GM11168 (cell line): ENCODE measurements at regions not wholly inside any gene's neighbourhood (a gene's known extent, or its start where the extent isn't known, plus 50 kb on each side); places are given as distances from the start of the nearest gene placed in this dataset.

Experiments
- in situ Hi-C: fragments of 300-500 bp; cut with MboI; formaldehyde crosslinking; loops from one replicate; pipeline ENCODE4 v1.12.0; 2022; ENCODE audit warnings: low sequenced_read_pairs; ENCODE audit not compliant: unreplicated experiment

DNA sequence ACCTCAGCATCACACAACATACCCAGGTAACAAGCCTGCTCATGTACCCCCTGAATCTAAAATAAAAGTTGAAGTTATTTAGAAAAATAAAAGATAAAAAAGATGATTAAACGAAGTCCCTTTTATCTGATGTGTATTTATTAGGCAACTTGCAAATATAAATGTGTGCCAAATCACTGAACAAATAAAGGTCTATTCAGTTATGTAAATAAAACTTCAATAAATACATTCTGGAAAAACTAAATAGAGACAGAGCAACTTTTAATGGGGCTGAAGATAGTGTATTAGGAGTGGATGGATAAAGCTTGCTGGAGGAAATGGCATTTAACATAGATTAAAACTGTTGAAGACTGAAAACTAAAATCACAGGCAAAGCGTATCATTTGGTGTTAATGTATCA lies 678.0 kb upstream of the GRM7 start:
- in situ Hi-C loops, result no loop called here

DNA sequence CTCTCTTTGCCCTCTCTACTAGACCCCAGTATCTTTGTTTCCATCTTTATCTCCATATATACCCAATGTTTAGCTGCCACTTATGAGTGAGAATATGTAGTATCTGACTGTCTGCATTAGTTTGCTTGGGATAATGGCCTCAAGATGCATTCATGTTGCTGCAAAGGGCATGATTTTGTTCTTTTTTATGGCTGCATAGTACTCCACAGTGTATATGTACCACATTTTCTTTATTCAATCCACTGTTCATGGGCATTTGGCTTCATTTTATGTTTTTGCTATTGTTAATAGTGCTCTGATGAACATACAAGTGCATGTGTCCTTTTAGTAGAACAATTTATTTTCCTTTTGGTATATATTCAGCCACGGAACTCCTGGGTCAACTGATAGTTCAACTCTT lies 671.5 kb upstream of the GRM7 start:
- in situ Hi-C loops, result no loop called here

DNA sequence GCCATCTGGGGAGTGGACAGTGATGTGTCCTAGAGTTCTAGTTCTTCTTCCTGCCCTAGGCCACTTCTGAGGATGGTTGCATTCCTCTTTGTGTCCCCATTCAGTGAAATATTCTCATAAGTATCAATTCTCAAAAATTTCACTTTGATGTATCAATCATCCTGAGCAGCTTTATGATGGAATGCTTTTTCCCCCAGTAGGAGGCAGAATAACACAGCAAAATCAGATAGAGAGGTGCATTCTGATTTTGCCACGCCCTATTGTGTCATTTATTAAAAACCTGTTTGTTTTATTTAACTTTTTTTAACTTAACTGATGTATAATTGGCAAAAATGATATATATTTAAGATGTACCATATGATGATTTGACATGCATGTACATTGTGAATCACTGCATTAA lies 656.0 kb upstream of the GRM7 start:
- in situ Hi-C loops, result no loop called here

DNA sequence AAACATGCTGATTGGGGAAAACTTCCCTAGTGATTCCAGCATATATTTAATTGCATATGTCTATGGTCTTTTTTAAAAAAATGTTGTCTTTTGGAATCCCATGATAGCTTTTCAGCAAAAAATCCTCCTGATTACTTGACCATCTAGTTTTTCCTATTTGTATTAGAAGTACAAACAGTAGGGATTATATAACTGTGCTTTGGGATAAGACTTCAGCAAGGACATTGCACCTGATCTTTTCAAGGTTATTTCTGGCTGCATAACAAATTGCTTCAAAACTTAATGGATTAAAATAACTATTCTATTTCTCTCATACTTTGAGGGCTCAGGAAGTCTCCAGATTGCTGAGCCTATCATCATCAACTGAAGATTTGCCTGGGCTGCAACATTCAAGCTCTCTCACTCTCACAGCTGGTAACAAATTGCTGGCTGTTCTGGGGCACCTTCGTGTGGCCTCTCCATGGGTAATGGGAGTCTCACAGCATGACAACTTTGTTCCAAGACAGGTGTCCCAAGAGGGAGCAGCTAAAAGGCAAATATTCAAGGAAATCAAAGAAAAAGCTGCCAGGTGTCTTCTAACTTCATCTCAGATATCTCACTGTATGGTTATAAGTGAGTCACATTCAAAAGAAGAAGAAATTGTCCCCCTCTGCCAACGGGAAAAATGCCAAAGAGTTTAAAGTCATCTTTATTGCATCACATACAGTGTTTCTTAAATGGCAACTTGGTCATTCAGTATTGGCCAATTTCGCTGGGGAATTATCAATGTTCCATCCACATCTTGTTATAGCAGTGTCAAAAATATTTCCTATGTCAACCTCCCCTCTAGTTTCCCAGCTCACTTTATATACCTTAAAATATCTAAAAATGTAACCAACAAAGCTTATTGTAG lies 644.5 kb upstream of the GRM7 start:
- in situ Hi-C loops, result no loop called here

DNA sequence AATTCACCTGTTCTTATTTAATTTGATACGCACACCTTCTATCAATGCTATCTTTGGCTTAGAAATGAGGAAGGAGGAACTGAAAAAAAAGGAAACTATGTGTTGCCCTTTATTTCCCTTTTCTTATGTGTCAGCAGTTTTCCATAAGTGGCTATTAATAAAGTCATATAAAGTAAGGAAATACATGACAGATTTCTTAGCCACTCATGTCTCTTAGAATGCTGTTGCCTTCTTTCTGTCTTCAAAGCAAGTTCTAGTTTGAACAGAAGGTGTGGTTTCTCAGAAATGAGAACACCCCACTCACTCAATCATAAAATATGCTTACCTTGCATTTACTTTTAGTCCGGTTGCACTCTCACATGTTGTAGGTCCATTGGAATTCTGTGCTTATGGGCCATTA lies 640.5 kb upstream of the GRM7 start:
- in situ Hi-C loops, result no loop called here

GRCh38 chr3:6222069-6222468 lies 638.8 kb upstream of the GRM7 start:
- in situ Hi-C loops, result no loop called here

DNA sequence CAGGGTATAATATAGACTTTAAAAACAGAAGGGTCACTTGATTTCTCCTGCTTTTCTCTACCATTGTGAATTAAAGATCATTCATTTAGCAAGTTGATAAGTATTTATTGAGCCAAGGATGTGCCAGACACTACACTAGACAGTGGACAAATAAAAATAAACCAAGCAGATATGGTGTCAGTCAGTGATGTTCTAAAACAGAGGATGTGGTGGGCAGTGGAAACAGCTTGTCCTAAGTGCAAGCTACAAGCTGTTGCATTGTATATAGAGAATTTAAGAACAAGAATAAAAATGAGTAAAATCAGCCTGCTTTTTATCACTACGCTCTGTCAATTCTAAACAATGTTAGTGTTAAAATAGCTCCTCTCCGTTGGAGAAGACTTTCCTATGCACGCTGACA lies 637.3 kb upstream of the GRM7 start:
- in situ Hi-C loops, result no loop called here

DNA sequence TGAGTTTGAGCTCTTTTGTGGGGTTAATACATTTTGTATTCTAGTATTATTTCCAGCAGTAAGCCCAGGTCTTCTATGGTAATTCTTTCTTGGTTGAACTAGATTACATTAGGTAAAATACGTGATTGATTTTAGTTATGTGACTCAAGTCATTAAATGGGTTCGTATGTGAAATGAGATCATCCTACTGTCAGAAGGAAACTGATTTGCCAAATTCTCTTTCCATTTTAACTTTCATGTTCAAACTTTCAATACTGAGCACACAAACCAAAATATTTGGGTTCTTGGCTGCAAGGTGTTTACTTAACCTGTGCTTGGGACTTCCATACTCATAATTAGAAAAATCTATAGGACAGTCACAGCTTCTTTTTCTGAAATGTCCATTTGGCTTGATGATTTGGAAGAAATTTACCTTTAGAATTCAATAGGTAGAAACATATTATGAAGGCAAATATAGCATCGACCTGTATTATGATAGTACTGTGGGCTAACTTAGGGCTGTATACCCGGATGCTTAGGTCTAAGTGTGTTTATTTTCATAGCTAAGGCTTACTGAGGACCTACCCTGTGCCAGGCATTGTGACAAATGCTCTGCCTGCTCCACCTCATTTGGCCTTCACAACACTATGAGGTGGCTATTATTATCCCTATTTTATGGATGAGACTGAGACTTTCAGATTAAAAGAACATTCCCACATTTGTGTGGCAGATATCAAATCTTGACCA lies 631.8 kb upstream of the GRM7 start:
- in situ Hi-C loops, result no loop called here

DNA sequence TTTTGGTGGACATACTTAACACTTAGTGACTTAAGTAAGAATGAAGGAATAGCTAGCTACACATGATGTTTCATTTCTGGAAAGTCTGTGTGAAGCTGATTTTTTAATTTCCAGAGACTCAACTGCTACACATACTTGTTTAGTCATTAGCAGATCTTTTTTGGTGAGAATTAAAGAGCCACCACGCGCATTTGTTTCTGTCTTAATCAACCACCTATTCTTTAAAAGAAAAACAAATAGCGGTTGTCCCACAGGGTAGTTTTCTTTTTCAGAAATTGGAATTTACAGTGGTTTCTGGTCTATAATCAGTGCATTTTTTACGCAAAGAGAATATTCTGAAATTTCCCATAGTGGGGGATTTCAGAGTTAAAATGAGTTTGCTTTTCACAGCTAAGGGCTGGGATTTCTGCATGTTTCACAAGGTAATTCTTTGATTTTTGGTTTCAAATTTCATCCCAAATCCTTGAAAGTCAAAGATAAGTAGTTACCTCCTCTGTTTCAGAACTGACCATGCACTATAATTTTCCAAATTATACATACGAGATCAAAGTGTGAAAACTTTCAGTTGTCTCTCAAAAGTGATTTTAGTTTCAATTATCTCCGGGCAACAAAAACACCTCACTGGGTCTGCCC lies 631.0 kb upstream of the GRM7 start:
- in situ Hi-C loops, result no loop called here

GRCh38 chr3:6242104-6242503 lies 618.8 kb upstream of the GRM7 start:
- in situ Hi-C loops, result no loop called here

GRCh38 chr3:6248528-6248927 lies 612.4 kb upstream of the GRM7 start:
- in situ Hi-C loops, result no loop called here

DNA sequence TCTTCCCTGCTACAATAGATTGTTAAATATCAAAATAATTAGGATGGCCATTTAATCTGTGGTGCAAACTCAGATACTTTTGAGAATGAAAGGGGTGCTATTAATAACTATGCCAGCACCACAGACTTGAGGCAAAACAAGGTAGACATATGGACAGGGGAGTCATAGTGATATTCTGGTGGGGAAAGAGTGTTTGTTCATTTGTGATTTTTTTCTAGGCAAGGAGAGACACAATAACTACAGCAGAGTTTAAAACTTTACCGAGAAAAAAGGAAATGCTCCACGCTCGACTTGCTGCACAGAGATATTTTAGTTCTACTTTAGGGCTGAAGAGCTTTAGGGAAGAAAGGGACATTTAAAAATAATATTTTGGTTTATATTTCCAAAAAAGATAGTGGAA lies 611.2 kb upstream of the GRM7 start:
- in situ Hi-C loops, result no loop called here

- in situ Hi-C loops, result no loop called here
These were observed 610.7 kb upstream of the GRM7 start for GRCh38 chr3:6250167-6250566.

GRCh38 chr3:6251612-6252400 lies 609.1 kb upstream of the GRM7 start:
- in situ Hi-C loops, result no loop called here

DNA sequence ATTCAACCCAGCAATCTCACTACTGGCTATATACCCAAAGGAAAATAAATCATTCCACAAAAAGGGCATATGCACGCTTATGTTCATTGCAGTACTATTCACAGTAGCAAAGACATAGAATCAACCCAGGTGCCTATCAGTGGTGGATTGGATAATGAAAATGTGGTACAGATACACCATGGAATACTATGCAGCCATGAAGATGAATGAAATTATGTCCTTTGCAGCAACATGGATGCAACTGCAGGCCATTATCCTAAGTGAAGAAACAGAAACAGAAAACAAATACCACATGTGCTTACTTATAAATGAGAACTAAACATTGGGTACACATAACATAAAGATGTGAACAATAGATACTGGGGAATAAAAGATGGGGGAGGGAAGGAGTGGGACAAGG lies 606.4 kb upstream of the GRM7 start:
- in situ Hi-C loops, result no loop called here

- in situ Hi-C loops, result no loop called here
These were observed 605.7 kb upstream of the GRM7 start for GRCh38 chr3:6255229-6255628.

- in situ Hi-C loops, result no loop called here
These were observed 600.2 kb upstream of the GRM7 start for GRCh38 chr3:6260551-6261191.

- in situ Hi-C loops, result no loop called here
These were observed 598.9 kb upstream of the GRM7 start for GRCh38 chr3:6262010-6262409.

DNA sequence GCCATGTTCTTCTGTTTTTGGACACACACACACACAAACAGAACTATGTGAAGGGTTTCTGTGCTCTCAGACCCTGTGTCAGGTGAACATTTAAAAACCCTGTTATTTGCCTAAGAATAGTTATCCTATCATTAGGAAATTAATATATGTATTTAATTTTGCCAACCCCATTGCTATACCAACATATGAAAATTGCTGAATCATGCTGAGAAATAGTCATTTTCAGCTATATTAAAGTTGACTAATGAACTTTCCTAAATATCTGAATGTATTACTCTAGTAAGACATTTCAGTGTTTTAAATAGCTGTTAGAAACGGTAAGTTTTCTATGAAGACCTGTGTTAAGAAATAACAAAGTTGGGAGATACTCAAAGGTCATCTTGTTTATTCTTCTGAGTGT lies 596.9 kb upstream of the GRM7 start:
- in situ Hi-C loops, result no loop called here

- in situ Hi-C loops, result no loop called here
These were observed 596.0 kb upstream of the GRM7 start for GRCh38 chr3:6264906-6265305.
